ENCODE measurements at regions not wholly inside any gene's neighbourhood (a gene's known extent, or its start where the extent isn't known, plus 50 kb on each side); places are given as distances from the start of the nearest gene placed in this dataset.

DNA sequence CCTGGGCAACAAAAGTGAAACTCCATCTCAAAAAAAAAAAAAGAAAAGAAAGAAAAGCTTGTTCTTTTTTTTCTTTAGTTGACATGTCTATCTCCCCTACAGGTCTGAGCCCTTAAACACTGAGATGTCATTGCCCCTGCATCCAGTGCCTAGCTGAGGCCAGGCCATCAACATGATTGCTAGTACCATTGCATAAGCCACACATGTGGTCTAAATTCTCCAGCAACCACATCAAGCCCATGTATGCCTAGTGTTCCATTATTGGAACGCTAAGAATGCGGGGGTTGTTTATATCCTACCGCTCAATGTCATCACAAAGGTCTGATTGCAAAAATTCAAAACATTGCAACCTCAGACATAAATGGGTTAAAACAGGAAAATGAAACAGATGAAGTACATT is 62.7 kb downstream of the NPTX2 start:
- Histone ChIP-seq H3K27ac (ENCODE audit: insufficient read depth, low read length, poor library complexity, severe bottlenecking) (no peak overlapping the region), H3K36me3 (ENCODE audit: control insufficient read depth, insufficient read depth, low read length) (no peaks in the 10 kb centered on the region), H3K4me1 (ENCODE audit: control insufficient read depth, insufficient read depth, low read length, poor library complexity, severe bottlenecking) (no peaks in the 10 kb centered on the region), H3K9me3 (ENCODE audit: control insufficient read depth, low read length) (no peaks in the 10 kb centered on the region), H3K27me3 (replicated peaks; ENCODE audit: control insufficient read depth, insufficient read depth, low read length, poor library complexity, severe bottlenecking) (no peaks in the 10 kb centered on the region), H3K4me3 (ENCODE audit: insufficient read depth, low read depth, low read length, poor library complexity, severe bottlenecking) (no peak overlapping the region)
- DNase-seq: no peak

DNA sequence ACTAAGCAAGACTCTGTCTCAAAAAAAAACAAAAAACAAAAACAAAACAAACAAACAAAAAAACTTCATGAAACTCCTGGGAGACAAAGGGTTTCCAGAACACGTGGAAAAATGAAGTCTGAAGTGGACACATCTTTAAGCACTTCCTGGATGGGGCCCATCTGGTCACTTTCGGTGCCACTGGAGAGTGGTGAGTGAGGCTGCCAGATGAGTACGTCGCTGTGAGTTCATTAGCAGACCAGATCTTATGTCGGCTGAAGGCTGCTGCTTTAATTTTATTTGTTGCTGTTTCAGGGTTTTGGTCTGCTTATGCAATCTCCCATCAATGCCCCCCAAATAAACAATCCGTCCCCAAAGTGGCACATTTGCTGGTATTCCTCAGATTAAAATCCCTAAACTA is 64.4 kb downstream of the NPTX2 start:
- DNase-seq: no peak
- Histone ChIP-seq H3K36me3 (ENCODE audit: control insufficient read depth, insufficient read depth, low read length) (no peaks in the 10 kb centered on the region), H3K9me3 (ENCODE audit: control insufficient read depth, low read length) (no peaks in the 10 kb centered on the region)

DNA sequence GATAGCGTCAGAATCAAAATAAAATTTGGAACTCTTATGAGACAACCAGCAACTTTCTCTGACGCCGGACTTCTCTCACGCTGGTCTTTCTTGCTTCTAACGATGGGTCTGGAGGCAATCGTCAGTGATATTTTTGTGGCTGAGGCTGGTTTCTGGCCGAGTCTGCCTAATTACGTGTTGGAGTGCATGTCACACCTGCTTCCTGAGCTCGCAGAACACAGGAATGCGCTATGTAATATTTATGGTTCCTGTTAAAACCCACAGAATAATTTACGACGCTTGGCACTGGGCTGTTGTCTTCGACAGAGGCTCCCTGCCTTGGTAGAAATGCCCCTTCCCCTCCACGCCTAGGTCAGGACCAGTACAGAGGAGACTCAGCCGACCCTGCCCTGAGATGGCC is 64.9 kb downstream of the NPTX2 start:
- no peaks in the 10 kb centered on the region for H3K4me1 ChIP-seq (ENCODE audit: control insufficient read depth, insufficient read depth, low read length, poor library complexity, severe bottlenecking)
- no peaks in the 10 kb centered on the region for H3K36me3 ChIP-seq (ENCODE audit: control insufficient read depth, insufficient read depth, low read length)
- H3K27me3 ChIP-seq (replicated peaks; ENCODE audit: control insufficient read depth, insufficient read depth, low read length, poor library complexity, severe bottlenecking): no peaks in the 10 kb centered on the region
- H3K4me3 ChIP-seq (ENCODE audit: insufficient read depth, low read depth, low read length, poor library complexity, severe bottlenecking): no peak overlapping the region
- no peaks in the 10 kb centered on the region for H3K9me3 ChIP-seq (ENCODE audit: control insufficient read depth, low read length)
- DNase-seq: no peak
- no peak overlapping the region for H3K27ac ChIP-seq (ENCODE audit: insufficient read depth, low read length, poor library complexity, severe bottlenecking)

More for the DNA sequence above, 64.4 kb downstream of the NPTX2 start:
- Histone ChIP-seq H3K27ac (ENCODE audit: insufficient read depth, low read length, poor library complexity, severe bottlenecking) (no peak overlapping the region), H3K4me1 (ENCODE audit: control insufficient read depth, insufficient read depth, low read length, poor library complexity, severe bottlenecking) (no peaks in the 10 kb centered on the region), H3K27me3 (replicated peaks; ENCODE audit: control insufficient read depth, insufficient read depth, low read length, poor library complexity, severe bottlenecking) (no peaks in the 10 kb centered on the region), H3K4me3 (ENCODE audit: insufficient read depth, low read depth, low read length, poor library complexity, severe bottlenecking) (no peak overlapping the region)

DNA sequence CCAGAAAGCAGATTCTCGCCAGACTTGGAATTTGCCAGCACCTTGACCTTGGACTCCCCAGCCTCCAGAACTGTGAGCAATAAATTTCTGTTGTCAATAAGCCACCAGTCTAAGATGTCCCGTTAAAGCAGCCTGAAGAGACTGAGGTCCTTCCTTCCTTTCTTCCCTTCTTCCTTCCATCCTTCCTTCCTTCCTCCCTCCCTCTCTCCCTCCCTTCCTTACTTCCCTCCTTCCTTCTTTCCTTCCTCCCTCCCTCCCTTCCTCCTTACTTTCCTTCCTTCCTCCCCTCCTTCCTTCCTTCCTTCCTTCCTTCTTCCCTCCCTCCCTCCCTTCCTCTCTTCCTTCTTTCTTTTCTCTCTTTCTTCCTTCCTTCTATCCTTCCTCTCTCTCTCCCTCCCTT is 66.4 kb downstream of the NPTX2 start:
- Histone ChIP-seq H3K9me3 (ENCODE audit: control insufficient read depth, low read length) (no peaks in the 10 kb centered on the region), H3K4me1 (ENCODE audit: control insufficient read depth, insufficient read depth, low read length, poor library complexity, severe bottlenecking) (no peaks in the 10 kb centered on the region), H3K27me3 (replicated peaks; ENCODE audit: control insufficient read depth, insufficient read depth, low read length, poor library complexity, severe bottlenecking) (no peaks in the 10 kb centered on the region), H3K36me3 (ENCODE audit: control insufficient read depth, insufficient read depth, low read length) (no peaks in the 10 kb centered on the region), H3K4me3 (ENCODE audit: insufficient read depth, low read depth, low read length, poor library complexity, severe bottlenecking) (no peak overlapping the region), H3K27ac (ENCODE audit: insufficient read depth, low read length, poor library complexity, severe bottlenecking) (no peak overlapping the region)
- no peak for DNase-seq

DNA sequence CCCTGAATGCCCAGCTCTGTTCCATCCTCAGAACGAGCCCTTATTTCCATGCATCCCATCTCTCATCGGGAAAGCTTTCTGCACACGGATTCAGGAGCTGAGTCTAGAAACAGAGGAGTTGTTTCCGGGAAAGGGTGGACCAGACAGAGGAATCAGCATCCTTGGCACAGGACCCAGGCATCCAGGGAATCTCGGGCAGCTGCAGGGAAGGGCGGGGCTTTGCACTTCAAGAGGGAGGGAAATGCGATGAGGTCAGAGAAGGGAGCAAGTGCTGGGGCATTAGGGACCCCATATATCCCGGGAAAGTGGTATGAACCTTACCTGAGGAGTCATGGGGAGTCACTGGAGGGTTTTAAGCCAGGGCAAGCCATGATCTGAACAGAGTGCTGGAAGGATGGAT is 68.5 kb downstream of the NPTX2 start:
- no peaks in the 10 kb centered on the region for H3K9me3 ChIP-seq (ENCODE audit: control insufficient read depth, low read length)
- no peaks in the 10 kb centered on the region for H3K4me1 ChIP-seq (ENCODE audit: control insufficient read depth, insufficient read depth, low read length, poor library complexity, severe bottlenecking)
- H3K4me3 ChIP-seq (ENCODE audit: insufficient read depth, low read depth, low read length, poor library complexity, severe bottlenecking): no peak overlapping the region

DNA sequence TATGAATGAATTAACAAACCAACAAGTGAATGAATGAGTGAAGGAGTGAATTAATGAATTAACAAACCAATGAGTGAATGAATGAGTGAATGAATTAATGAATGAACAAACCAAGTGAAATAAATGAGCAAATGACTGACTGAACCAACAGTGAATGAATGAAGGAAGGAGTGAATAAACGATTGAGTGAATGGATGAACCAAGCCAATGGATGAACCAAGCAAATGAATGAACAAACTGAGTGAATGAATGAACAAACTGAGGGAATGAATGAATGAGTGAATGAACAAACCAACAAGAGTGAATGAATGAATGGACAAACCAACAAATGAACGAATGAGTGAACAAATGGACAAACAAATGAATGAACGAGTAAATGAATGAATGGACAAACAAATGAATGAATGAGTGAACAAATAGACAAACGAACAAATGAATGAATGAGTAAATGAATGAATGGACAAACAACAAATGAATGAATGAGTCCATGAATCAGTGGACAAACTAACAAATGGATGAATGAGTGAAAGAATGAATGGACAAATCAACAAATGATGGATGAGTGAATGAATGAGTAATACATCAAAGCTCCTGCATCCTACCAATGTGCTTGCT is 69.5 kb downstream of the NPTX2 start:
- DNase-seq: no peak
- H3K4me3 ChIP-seq (ENCODE audit: insufficient read depth, low read depth, low read length, poor library complexity, severe bottlenecking): no peak overlapping the region
- H3K9me3 ChIP-seq (ENCODE audit: control insufficient read depth, low read length): no peaks in the 10 kb centered on the region
- no peaks in the 10 kb centered on the region for H3K27me3 ChIP-seq (replicated peaks; ENCODE audit: control insufficient read depth, insufficient read depth, low read length, poor library complexity, severe bottlenecking)
- no peak overlapping the region for H3K27ac ChIP-seq (ENCODE audit: insufficient read depth, low read length, poor library complexity, severe bottlenecking)
- no peaks in the 10 kb centered on the region for H3K4me1 ChIP-seq (ENCODE audit: control insufficient read depth, insufficient read depth, low read length, poor library complexity, severe bottlenecking)
- H3K36me3 ChIP-seq (ENCODE audit: control insufficient read depth, insufficient read depth, low read length): no peaks in the 10 kb centered on the region

More for the DNA sequence above, 68.5 kb downstream of the NPTX2 start:
- Histone ChIP-seq H3K27me3 (replicated peaks; ENCODE audit: control insufficient read depth, insufficient read depth, low read length, poor library complexity, severe bottlenecking) (no peaks in the 10 kb centered on the region), H3K27ac (ENCODE audit: insufficient read depth, low read length, poor library complexity, severe bottlenecking) (no peak overlapping the region), H3K36me3 (ENCODE audit: control insufficient read depth, insufficient read depth, low read length) (no peaks in the 10 kb centered on the region)
- DNase-seq: no peak

DNA sequence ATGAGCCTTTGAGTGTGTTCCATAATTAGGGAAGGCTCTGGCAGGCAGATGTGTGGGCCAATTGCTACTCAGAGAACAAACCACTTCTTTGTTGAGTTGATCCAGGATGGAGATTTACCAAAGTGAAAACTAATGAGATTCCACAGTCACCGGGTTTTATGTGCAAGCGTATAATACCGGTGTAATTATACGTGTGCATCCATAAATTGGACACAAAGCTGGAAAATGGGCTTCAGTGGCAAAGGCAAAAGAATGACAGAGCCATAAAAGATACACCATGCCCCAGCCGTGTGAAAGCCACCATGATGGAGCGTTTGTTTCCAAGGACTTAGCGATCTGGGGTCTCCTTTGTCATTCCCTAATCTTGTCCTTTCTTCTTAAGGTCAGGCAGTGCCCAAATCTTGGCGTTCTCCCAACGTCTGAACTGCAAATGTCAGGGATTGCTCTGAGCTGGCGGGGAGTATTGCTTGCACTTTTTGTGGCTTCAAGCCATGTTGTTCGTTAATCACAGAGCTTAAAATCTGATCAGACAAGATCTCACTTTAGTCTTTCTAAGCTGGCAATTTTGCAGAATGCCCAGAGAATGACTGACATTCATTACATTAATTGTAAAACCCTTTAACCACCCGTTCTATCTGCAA is 70.1 kb downstream of the NPTX2 start:
- no peaks in the 10 kb centered on the region for H3K36me3 ChIP-seq (ENCODE audit: control insufficient read depth, insufficient read depth, low read length)
- no peaks in the 10 kb centered on the region for H3K9me3 ChIP-seq (ENCODE audit: control insufficient read depth, low read length)
- no peaks in the 10 kb centered on the region for H3K27me3 ChIP-seq (replicated peaks; ENCODE audit: control insufficient read depth, insufficient read depth, low read length, poor library complexity, severe bottlenecking)
- no peak overlapping the region for H3K27ac ChIP-seq (ENCODE audit: insufficient read depth, low read length, poor library complexity, severe bottlenecking)
- DNase-seq: no peak
- no peak overlapping the region for H3K4me3 ChIP-seq (ENCODE audit: insufficient read depth, low read depth, low read length, poor library complexity, severe bottlenecking)
- H3K4me1 ChIP-seq (ENCODE audit: control insufficient read depth, insufficient read depth, low read length, poor library complexity, severe bottlenecking): no peaks in the 10 kb centered on the region

DNA sequence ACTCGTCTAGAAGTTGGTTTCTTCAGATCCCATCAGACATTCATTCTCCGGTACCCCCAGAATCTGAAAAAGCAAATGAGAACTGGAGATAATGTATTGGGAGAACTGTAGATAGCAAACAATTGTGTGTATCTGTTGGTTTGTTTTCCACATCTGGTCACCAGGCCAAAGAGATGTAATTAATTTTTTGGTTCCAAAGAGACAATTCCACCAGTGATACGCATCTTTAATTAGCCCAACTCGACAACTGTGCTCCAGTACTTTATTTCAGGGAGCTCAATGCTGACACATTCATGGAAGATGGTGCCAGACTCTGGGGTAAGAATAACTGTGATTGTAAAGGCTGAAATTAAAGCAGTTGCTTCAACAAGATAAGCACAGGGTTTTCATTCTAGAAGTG is 74.5 kb downstream of the NPTX2 start:
- no peak for DNase-seq

DNA sequence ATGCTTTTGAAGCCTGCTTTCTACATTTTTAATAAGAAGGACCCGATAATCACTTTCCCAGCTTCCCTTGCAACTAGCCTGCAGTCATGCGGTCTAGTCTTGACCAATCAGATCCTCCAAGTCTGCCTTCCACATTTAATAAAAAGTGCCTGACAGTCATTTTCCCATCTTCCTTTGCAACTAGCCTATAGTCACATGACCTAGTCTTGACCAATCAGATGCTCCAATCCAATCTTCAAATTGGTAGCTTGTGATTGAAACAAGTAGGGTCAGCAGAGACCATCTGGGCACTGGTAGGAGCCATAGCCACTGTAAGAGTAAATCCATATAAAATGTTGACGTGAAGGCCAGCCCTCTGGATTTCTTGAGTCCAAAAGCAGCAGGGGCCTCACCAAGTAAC is 80.0 kb downstream of the NPTX2 start:
- Histone ChIP-seq H3K4me3 (ENCODE audit: insufficient read depth, low read depth, low read length, poor library complexity, severe bottlenecking) (no peak overlapping the region), H3K9me3 (ENCODE audit: control insufficient read depth, low read length) (no peaks in the 10 kb centered on the region), H3K4me1 (ENCODE audit: control insufficient read depth, insufficient read depth, low read length, poor library complexity, severe bottlenecking) (no peaks in the 10 kb centered on the region), H3K27ac (ENCODE audit: insufficient read depth, low read length, poor library complexity, severe bottlenecking) (no peak overlapping the region), H3K36me3 (ENCODE audit: control insufficient read depth, insufficient read depth, low read length) (no peaks in the 10 kb centered on the region), H3K27me3 (replicated peaks; ENCODE audit: control insufficient read depth, insufficient read depth, low read length, poor library complexity, severe bottlenecking) (no peaks in the 10 kb centered on the region)
- no peak for DNase-seq

More for the DNA sequence above, 74.5 kb downstream of the NPTX2 start:
- H3K36me3 ChIP-seq (ENCODE audit: control insufficient read depth, insufficient read depth, low read length): no peaks in the 10 kb centered on the region
- H3K4me1 ChIP-seq (ENCODE audit: control insufficient read depth, insufficient read depth, low read length, poor library complexity, severe bottlenecking): no peaks in the 10 kb centered on the region
- H3K9me3 ChIP-seq (ENCODE audit: control insufficient read depth, low read length): no peaks in the 10 kb centered on the region
- no peak overlapping the region for H3K4me3 ChIP-seq (ENCODE audit: insufficient read depth, low read depth, low read length, poor library complexity, severe bottlenecking)
- no peak overlapping the region for H3K27ac ChIP-seq (ENCODE audit: insufficient read depth, low read length, poor library complexity, severe bottlenecking)
- H3K27me3 ChIP-seq (replicated peaks; ENCODE audit: control insufficient read depth, insufficient read depth, low read length, poor library complexity, severe bottlenecking): no peaks in the 10 kb centered on the region

DNA sequence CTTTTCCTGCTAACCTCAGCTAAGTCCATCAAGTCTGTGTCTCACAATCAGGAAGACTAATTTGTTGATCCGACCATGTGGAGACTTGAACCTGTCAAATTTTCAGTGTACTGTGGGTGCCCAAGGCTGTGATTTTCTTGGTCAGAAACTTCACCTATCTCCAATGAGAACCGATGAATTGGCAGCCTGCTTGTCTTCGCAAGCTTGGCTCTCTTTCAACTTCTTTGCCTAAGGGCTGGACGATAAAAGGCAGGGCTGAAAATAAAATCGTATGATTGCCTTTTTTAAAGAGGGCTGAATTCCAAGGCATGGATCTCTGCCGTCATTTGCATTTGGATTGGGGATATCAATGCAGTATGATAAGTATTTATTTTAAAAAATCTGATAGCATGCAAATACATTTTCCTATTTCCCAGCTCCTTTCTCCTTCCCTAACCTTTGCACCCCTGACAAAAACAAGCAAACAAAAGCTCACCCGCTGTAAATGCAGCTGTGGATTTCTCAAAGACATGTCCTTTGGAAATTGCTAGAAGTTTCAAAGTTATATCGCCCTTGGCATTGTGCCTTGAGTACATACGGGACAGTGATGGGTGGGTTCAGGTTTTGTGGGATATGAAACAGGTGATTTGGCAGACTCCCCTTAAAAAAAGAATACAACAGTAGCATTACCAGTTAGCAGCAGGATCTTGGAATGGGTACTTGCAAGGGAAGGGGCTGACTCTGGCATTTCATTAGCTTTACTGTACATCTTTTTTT is 80.6 kb downstream of the NPTX2 start:
- Histone ChIP-seq H3K27ac (ENCODE audit: insufficient read depth, low read length, poor library complexity, severe bottlenecking) (no peak overlapping the region), H3K27me3 (replicated peaks; ENCODE audit: control insufficient read depth, insufficient read depth, low read length, poor library complexity, severe bottlenecking) (no peaks in the 10 kb centered on the region), H3K4me1 (ENCODE audit: control insufficient read depth, insufficient read depth, low read length, poor library complexity, severe bottlenecking) (no peaks in the 10 kb centered on the region), H3K4me3 (ENCODE audit: insufficient read depth, low read depth, low read length, poor library complexity, severe bottlenecking) (no peak overlapping the region), H3K36me3 (ENCODE audit: control insufficient read depth, insufficient read depth, low read length) (no peaks in the 10 kb centered on the region), H3K9me3 (ENCODE audit: control insufficient read depth, low read length) (no peaks in the 10 kb centered on the region)
- DNase-seq: no peak
